Peyer's patch (tissue), 4 donors: ENCODE measurements at regions not wholly inside any gene's neighbourhood (a gene's known extent, or its start where the extent isn't known, plus 50 kb on each side); places are given as distances from the start of the nearest gene placed in this dataset.

Experiments used
- DNase-seq, 3 donors: peaks; one replicate each; pipeline ENCODE4 v3.0.0-alpha.2; 2017 to 2019
- H3K27ac ChIP-seq, 4 donors: fragments of 200-600 bp; sonication (generic); one replicate each; pipeline ENCODE4 v1.5.1; 2016 to 2019
- H3K27me3 ChIP-seq, 2 donors: fragments of 200-600 bp; sonication (generic); one replicate each; pipeline ENCODE4 v1.5.1; 2019
- H3K36me3 ChIP-seq, 3 donors: fragments of 200-600 bp; sonication (generic); one replicate each; pipeline ENCODE4 v1.5.1; 2016 to 2019
- H3K4me1 ChIP-seq, 4 donors: fragments of 200-600 bp; sonication (generic); one replicate each; pipeline ENCODE4 v1.5.1; 2016 to 2019
- H3K4me3 ChIP-seq, 4 donors: fragments of 200-600 bp; sonication (generic); 1 replicate in 3 of 4; 2 replicates in 1 of 4; pipeline ENCODE4 v1.5.1; 2016 to 2019; ENCODE audit warnings: mild to moderate bottlenecking in 1 of 4
- H3K9me3 ChIP-seq, 4 donors: fragments of 200-600 bp; sonication (generic); one replicate each; pipeline ENCODE4 v1.5.1; 2016 to 2019; ENCODE audit warnings: mild to moderate bottlenecking in 1 of 4
- POLR2A ChIP-seq, 2 donors: fragments of 450-650 bp; IDR thresholded peaks; one replicate each; pipeline ENCODE4 v1.5.1; 2017; ENCODE audit warnings: antibody characterized with exemption in 2 of 2, mild to moderate bottlenecking in 2 of 2, moderate library complexity in 2 of 2
- TF ChIP-seq, protein P1 (sequence below), 6 experiments: fragments of 450-650 bp in 4 of 6; fragments of 200-600 bp in 2 of 6; sonication (generic) in 1 of 6; IDR thresholded peaks; one replicate each; pipeline ENCODE4 v1.5.1; 2017 to 2019; ENCODE audit warnings: antibody characterized with exemption in 6 of 6, mild to moderate bottlenecking in 3 of 6, moderate library complexity in 1 of 6

DNA sequence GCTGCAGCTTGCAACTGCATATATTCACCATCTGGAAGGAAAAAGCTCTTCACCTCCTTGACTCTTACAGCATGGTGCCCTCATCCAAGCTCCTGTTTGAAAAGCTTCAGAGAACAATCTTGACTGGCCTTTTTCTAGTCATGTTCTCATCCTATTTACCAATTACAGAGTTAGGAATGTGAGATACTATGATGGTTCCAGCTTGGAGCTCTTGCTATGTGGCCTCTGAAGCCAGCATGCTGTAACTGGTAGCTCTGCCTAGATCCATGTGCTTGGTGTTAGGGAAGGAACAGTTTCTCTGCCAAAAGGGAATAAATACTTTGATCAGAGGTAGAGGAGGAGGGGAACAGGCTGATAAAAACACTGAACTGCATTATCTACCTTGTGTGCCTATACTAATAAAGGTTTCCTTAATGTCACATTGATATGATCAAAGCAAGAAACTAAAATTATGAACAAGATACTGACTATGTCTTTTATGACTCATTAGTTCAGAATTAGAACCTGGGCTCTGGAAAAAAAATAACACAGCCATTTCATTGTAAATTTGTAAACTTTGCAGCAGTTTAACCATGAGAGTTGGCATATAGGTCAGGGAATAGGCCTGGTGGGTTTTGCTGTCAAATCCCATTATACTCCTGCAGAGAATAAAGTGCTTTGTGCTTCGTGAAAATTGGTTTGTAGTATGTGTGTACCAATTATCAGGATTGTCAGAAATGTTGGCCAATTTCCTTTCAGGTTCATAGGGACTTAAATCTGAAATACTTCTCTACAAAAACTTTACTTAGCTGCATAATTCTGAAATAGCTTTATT, 92.7 kb downstream of the LEPR start:
- H3K27ac ChIP-seq, result no peak overlapping the region
- H3K4me3 ChIP-seq, result no peak overlapping the region
- no peaks in the 10 kb centered on the region for H3K27me3 ChIP-seq
- no peaks in the 10 kb centered on the region for H3K4me1 ChIP-seq
- DNase-seq, result no peak
- no peaks in the 10 kb centered on the region for H3K36me3 ChIP-seq
- no peaks in the 10 kb centered on the region for H3K9me3 ChIP-seq
- TF ChIP-seq, protein P1, sequence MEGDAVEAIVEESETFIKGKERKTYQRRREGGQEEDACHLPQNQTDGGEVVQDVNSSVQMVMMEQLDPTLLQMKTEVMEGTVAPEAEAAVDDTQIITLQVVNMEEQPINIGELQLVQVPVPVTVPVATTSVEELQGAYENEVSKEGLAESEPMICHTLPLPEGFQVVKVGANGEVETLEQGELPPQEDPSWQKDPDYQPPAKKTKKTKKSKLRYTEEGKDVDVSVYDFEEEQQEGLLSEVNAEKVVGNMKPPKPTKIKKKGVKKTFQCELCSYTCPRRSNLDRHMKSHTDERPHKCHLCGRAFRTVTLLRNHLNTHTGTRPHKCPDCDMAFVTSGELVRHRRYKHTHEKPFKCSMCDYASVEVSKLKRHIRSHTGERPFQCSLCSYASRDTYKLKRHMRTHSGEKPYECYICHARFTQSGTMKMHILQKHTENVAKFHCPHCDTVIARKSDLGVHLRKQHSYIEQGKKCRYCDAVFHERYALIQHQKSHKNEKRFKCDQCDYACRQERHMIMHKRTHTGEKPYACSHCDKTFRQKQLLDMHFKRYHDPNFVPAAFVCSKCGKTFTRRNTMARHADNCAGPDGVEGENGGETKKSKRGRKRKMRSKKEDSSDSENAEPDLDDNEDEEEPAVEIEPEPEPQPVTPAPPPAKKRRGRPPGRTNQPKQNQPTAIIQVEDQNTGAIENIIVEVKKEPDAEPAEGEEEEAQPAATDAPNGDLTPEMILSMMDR (IDR thresholded peaks at IDR 0.05), result no peak
- TF ChIP-seq POLR2A (IDR thresholded peaks at IDR 0.05), result no peak

DNA sequence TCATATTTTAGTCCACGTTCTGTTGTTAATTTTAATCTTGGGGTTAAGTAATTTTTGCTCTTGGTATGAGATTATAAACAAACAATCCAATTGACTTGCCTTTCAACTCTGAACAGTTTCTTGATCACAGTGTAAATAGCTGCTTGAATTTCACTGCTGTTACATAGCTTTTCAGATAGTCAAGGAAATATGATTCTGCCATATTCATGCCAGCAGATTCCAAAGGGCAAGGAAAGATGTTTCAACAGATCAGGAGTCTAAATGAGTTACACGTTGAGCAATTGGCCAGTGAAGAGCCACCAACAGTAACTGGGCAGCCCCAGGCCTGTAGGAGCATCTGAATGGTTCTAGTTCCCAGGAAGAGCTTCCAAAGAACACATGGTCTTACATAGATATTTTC, 93.6 kb downstream of the LEPR start:
- no peak for TF ChIP-seq POLR2A (IDR thresholded peaks at IDR 0.05)
- TF ChIP-seq, protein P1 (IDR thresholded peaks at IDR 0.05), result no peak
- no peaks in the 10 kb centered on the region for H3K27me3 ChIP-seq
- H3K36me3 ChIP-seq, result no peaks in the 10 kb centered on the region
- no peak for DNase-seq
- H3K27ac ChIP-seq, result no peak overlapping the region
- no peaks in the 10 kb centered on the region for H3K4me1 ChIP-seq
- H3K4me3 ChIP-seq, result no peak overlapping the region
- no peaks in the 10 kb centered on the region for H3K9me3 ChIP-seq

DNA sequence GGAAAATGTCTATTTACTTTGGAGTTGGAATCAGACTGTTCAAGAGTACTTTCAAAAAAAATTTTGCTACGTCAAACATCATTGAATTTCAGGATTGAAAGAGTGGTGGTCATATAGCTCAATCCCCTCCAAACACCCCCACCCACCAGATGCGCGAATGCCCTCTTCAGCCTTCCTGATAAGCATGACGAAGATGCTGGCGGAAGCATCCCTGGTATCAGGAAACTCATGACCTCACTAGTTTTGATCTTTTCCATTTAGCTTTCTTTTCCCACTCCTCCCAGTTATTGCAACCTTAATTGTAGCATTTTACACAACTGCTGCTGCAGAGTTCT, 104.4 kb downstream of the LEPR start:
- Histone ChIP-seq H3K27ac (peak overlapping the region in 1 of 4 donors; percentile 35), H3K4me1 (peaks cover 0 to 8% (median 0%) of the 10 kb centered on the region in 4 donors), H3K4me3 (peak overlapping the region in 3 of 4 donors; percentile 25 to 55 (median 50)), H3K36me3 (no peaks in the 10 kb centered on the region), H3K27me3 (peaks cover 0 to 10% of the 10 kb centered on the region in 2 donors), H3K9me3 (no peaks in the 10 kb centered on the region)
- TF ChIP-seq POLR2A (IDR thresholded peaks at IDR 0.05), result no peak
- TF ChIP-seq, protein P1 (IDR thresholded peaks at IDR 0.05), result no peak
- DNase-seq, result no peak

DNA sequence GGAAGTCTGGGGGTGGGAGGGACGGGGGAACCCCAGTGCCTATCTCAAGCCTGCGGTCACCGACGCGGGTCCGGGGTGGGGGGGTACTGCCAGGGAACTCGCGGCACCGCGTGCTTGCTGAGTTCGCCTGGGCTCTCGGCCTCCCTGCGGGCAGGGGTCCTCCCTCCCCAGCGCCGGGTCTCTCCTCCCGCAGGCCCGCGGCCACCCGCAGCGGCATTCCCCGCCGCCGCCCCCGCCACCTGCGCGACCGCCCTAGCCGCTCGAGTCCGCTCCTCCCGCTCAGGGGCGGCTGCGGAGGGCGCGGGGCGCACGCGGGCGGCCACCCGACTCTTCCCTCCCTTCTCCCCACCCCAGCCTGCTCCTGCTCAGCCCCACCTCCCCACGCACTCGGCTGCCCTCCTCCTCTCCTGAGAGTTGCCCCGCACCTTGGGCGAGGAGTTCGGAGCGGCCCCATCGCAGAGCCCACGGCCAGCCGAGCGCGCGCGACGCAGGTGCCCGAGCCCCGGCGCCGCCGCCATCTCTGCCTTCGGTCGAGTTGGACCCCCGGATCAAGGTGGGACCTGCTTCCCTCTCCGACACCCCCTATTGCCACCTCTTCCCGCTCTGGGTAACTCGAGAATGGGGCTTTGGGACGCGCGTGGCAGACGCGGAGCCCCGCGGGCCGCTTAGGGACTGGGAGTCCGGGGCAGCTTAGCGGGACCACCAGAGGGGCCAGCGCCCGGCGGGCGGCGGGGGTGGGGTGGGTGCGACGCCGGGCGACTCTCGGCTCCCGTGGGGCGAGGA, 105.0 kb downstream of the LEPR start:
- peaks cover 0 to 10% of the 10 kb centered on the region in 2 donors for H3K27me3 ChIP-seq
- H3K4me3 ChIP-seq, result peak overlapping the region; percentile 25 to 55 (median 38)
- H3K9me3 ChIP-seq, result no peaks in the 10 kb centered on the region
- peak overlapping the region in 3 of 4 donors; percentile 7 to 43 (median 35) for H3K27ac ChIP-seq
- peaks cover 0 to 8% (median 0%) of the 10 kb centered on the region in 4 donors for H3K4me1 ChIP-seq
- peak in 1 of 3 donors; percentile 44 for DNase-seq
- H3K36me3 ChIP-seq, result no peaks in the 10 kb centered on the region
- TF ChIP-seq, protein P1 (IDR thresholded peaks at IDR 0.05), result no peak
- no peak for TF ChIP-seq POLR2A (IDR thresholded peaks at IDR 0.05)

DNA sequence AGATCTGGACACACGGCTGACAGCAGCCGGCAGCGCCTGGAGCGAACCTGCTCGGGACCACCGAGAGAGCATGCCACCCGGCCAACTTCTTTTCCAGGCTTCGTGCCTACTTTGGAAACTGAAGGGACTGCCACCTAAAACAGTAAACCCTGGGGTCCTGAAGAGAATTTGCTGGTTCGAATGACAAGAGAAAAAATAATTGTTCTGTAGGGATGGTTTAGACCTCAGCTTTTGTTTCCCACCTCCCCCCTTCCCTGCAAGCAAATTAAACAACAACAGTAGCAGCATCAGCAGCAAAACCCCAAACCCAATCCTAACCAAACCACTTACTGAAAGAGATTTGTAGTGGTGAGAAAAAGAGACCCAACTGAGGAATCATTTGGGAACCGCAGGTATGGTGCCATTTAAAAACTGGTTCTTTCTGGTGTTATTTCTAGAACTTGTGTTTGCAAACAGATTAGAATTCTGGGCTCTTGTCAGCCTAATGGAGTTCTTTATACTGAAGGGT, 105.6 kb downstream of the LEPR start:
- TF ChIP-seq, protein P1 (IDR thresholded peaks at IDR 0.05), result no peak
- TF ChIP-seq POLR2A (IDR thresholded peaks at IDR 0.05), result no peak
- no peak for DNase-seq
- Histone ChIP-seq H3K27me3 (peaks cover 0 to 10% of the 10 kb centered on the region in 2 donors), H3K9me3 (no peaks in the 10 kb centered on the region), H3K4me1 (peaks cover 0 to 8% (median 0%) of the 10 kb centered on the region in 4 donors), H3K36me3 (no peaks in the 10 kb centered on the region), H3K27ac (peak overlapping the region in 2 of 4 donors; percentile 35 to 43), H3K4me3 (peak overlapping the region; percentile 25 to 55 (median 38))
